HG03575 (cell line): ENCODE measurements at regions not wholly inside any gene's neighbourhood (a gene's known extent, or its start where the extent isn't known, plus 50 kb on each side); places are given as distances from the start of the nearest gene placed in this dataset.

Experiments
- ATAC-seq: cut with Tn5 transposase; IDR thresholded peaks from one replicate; pipeline ENCODE4 v1.9.1; 2021; ENCODE audit not compliant: unreplicated experiment, insufficient number of reproducible peaks, low FRiP score; ENCODE audit errors: extremely low read depth

DNA sequence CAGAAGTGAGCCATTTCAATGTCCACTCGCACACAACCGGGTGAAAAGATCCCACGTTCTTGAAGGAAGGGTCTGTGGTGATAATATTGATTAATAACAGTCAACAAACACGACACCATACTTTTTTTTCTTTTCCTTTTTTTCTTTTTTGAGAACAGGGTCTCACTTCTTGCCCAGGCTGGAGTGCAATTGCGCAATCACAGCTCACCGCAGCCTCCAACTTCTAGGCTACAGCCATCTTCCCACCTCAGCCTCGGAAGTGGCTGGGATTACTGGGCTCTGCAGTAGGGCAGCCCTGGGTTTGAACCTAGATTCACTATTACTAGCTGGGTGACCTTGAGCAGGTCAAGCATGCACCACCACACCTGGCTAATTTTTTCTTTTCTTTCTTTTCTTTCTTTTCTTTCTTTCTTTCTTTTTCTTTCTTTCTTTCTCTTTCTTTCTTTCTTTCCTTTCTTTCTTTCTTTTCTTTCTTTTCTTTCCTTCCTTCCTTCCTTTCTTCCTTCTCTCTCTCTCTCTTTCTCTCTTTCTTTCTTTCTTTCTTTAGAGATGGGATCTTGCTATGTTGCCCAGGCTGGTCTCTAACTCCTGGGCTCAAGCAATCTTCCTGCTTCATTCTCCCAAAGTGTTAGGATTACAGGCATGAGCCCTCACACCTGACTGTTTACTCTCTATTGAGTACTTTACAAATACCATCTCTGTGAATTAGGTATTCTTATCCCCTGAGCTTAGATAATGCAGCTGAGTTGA, 123.9 kb downstream of the SNX5 start:
- ATAC-seq = no peak

DNA sequence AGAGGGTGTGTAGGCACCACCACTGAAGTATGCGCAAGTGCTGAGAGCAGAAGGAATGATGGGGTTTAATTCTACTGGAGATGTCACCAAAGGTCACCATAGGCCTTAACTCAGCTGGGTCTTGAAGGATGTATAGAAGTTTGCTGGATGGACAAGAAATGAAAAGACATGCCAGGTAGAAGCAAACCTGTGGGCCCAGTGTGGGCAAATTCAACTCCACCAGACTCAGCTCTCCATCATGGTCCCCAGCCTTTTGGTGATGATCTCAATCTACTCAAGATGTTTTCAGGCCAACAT, 124.5 kb downstream of the SNX5 start:
- no peak for ATAC-seq

DNA sequence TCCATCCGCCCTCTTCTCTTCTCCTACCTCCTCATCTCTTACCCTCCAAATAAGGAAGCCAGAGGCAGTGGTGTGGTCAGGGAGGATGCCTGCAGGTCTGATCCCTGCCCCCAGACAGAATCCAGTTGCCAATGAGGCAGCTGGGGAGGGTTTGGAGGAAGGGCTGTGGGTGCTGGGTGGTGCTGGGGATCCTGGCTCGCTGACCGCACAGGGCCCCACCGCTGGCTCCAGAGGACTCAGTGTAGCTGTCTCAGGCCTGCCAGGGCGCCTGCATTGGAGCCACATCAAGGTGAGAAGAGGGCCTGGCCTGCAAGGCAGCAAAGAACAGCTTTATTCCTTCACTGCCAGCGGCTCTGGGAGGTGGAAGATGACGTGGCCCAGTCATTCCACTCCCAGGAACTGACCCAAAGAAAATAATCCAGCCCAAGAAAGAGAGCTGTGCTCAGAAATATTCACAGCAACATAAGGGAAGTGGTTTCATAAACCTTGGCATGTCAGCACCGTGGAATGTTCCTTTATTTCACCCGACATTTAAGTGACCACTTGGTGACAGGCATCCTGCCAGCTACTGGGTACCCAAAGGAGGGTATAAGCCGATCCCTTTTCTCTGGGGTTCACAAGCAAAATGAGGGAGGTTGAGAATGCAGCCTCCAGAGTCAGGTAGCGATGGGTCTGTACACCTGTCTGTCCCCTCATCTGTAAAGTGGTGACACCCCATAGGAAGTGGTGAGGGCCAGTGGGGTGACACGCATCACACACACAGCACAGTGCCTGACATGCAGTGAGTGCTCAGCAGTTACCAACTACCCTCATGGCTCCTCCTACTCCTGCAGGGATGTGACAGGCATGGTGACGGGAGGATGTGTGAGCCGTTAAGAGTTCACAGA, 125.1 kb downstream of the SNX5 start:
- ATAC-seq = no peak

DNA sequence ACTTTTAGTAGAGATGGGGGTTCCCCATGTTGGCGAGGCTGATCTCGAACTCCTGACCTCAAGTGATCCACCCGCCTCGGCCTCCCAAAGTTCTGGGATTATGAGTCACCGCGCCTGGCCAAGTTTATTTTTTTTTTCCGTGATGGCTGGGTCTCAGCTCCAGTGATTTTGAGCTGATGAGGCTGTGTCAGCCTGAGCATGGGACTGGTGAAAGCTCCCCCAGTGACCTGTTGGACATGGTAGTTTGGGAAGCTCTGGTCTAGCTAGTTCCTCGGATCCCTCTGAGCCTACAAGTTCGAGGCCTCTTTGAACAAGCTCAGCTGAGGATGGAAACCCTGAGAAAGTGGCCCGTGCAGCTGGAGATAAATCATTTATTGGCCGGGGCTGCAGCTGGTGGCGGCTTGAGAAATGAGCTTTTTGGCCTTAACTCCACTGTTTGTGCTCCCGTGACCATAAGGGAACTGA, 126.8 kb downstream of the SNX5 start:
- no peak for ATAC-seq

DNA sequence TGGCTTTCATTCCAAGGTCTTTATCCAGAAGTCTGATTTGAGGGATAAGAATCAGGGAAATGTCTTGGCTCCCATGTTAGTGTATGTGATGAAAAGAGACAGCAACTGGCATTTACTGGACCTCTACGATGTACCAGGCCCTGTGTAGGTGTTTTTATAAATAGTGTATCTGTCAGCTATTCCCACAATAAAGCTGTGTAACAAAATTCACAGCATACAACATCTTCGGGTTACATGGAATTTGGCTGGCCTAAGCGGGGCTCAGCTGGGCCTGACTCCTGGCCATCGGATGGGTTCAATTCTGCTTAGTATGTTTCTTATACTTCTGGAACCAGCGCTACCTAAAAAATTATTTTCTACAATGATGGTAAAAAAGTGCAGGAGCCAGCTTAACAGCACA, 128.2 kb downstream of the SNX5 start:
- ATAC-seq = no peak

DNA sequence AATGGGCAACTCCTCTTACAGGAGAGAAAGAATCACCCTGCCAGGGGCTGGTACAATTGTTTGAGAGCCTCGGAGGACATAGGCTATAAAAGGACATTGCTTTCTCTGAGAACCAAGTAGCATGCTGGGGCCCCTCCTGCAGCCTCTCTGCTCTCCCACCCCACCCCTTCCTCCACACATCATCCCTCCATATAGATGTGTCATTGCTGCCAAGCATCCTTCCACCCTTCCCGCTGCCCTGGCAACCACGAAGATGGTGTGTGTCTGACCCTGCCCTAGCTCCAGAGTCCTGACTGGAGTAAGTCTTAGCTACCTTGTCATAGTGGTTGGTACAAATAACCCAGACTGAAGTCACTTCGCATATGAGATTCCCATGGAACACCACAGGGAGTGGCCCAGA, 129.7 kb downstream of the SNX5 start:
- ATAC-seq = no peak

DNA sequence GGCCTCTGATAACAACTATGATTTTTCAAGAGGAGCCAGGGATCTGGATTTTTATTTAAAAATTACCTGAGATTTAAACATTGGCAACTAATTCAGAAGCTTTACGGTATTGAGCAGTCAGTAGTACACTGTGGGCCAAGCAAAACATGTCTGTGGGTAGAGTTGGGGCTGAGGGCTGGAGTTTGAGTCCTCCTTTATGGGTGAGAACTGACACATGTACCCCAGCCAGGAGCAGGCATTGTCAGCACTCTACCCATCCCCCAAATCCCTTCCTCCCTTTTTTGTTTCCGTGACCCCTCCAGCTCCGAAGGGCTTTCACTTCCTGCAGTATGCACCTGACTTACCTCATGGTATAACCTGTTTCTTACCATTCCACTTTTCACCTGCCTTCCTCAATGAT, 131.4 kb downstream of the SNX5 start:
- ATAC-seq = no peak

DNA sequence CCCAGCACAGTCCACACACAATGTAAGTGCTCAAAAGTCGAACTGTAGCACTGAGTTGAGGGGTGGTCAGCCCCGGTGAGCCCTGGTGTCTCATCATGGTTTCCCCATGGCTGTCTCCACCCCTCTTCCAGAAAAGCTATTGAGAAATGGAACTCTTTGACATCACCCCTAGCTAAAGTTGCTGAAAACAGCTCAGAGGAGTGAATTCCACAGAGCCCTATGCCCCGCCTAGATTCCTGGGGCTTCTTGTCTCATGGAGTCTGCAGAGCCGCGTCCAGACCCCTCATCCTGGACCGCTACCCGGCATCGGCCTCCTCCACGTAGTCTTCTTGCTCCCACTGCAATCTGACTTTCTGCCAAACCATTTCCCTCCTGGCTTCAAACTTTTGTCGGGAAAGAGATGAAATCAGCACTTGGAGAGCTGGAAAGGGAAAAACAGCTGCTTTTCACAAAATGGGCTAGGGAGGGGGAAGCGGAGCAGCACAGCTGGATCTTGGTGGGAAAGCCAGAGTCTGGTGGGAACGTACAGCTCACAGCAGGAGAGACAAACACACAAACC, 132.2 kb downstream of the SNX5 start:
- no peak for ATAC-seq

DNA sequence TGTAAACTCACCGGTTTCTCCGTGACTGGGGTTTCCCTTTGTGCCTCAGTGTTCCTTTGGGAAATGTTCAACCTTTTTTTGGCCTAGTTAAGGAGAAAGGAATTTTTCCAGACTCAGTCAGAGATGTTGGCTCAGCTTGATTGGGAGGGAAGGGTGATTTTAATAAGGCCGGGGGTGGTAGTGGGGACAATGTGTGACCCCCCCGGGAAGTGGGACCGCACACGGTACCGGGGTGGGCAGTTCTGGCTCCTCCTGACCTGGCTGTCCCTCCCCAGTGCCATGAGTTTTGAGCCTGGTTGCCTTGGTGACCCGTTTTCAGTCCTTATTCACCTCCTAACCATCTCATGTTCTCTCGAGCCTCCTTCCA, 132.7 kb downstream of the SNX5 start:
- ATAC-seq = no peak

DNA sequence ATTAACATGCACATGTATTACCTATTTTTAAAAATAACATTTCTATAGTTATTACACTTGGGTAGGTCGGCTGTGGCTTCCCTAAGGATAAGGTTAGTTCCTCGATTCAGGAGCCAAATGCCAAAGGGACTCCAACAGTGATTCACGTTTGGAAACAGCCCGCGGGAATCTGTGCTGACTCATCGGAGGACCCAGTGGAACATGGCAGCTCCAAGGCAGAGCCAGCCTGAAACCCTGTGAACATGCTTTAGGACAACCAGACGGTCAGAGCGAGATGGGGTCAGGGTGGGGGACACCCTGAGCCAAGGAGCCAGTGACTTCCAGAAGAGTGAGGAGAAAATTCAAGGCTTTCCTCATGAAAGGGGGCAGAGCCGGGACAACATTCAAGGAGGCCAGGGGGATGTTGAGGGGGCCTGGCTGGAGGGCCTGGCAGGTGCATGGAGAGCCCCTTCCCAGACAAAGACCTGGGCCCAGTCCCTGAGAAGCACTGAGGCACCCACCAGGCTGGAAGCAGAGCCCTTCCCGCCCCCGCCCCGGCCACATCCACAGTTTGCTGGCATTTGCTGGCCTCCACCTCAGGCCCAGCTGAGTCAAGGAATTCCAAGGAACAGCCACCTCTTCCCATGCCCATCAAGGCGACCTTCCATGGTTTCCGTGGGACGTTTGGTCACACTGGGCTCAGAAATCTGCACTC, 133.2 kb downstream of the SNX5 start:
- no peak for ATAC-seq

DNA sequence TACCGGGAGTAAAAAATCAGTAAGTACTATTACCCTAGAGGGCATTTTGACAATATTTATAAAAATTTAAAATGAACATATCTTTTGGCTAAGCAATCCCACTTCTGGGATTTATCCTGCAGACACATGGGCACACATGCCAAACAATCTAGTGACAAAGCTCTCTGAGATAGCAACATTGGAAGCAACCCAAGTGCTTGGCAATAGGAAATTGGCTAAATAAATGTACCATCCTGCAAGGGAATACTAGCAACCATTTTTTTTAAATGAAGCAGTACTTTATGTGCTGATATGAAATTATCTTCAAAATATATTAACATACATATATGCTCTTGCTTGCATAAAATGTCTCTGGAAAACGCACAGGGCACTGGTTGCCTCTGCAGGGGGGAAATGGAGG, 133.8 kb downstream of the SNX5 start:
- ATAC-seq = no peak

DNA sequence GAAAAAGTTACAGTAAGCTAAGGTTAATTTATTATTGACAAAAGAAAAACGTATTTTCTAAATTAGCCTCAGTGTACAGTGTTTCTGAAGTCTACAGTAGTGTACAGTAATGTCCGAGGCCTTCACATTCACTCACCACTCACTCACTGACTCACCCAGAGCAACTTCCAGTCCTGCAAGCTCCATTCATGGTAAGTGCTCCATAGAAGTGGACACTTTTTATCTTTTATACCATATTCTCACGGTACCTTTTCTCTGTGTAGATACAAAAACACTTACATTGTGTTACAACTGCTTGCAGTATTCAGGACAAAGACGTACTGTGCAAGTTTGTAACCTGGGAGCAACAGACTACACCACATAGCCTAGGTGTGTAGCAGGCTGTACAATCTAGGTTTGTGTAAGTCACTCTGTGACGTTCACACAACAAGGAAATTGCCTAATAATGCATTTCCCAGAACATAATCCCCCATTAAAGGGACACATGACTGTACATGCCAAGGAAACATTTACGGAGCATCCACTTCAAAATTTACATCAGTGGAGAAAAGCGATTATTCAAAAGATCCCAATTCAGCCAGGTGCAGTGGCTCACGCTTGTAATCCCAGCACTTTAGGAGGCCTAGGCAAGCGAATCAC, 133.4 kb downstream of the BANF2 start:
- ATAC-seq = no peak

DNA sequence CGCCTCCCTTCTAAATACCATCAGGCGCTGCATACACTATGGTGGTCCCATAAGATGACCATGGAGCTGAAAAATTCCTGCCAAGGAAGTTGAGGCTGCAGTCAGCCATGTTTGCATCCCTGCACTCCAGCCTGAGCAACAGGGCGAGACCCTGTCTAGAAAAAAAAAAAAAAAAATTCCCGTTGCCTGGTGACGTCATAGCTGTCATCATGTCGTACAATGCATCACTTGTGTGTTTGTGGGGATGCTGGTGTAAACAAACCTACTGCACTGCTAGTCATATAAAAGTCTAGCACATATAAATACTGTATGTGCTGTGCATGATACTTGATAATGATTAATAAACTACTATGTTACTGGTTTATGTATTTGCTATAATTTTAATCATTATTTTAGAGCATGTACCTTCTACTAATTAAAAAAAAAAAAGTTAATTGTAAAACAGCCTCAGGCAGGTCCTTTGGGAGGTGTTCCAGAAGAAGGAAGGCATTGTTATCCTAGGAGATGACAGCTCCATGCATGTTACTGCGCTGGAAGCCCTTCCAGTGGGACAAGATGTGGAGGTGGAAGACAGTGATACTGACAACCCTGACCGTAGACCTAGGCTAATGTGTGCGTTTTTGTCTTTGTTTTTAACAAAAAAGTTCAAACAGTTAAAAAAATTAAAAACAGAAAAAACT, 132.6 kb downstream of the BANF2 start:
- no peak for ATAC-seq

DNA sequence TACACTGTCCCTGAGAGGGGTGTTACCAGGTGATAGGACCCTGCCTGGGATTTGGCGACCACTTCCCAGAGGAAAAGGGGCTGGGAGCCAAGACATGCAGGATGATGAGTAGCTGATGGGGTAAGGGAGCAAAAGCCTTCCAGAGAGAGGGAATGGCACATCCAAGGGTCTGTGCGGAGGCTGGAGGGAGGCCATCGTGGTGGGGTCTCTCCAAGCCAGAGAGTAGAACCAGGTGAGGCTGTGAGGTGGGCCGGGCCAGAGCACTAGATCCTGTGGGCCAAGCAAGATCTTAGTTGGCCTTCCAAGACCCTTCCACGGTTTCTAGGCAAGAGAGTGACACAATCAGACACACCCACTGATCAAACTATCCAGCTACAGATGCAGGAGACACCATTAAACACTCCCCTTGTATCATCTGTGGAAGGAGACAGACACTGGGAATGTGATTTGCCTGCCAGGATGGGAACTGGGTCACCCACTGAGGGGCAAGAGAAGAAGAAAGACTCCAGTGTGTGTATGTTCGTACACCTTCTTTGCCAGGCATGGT, 128.9 kb downstream of the BANF2 start:
- no peak for ATAC-seq

DNA sequence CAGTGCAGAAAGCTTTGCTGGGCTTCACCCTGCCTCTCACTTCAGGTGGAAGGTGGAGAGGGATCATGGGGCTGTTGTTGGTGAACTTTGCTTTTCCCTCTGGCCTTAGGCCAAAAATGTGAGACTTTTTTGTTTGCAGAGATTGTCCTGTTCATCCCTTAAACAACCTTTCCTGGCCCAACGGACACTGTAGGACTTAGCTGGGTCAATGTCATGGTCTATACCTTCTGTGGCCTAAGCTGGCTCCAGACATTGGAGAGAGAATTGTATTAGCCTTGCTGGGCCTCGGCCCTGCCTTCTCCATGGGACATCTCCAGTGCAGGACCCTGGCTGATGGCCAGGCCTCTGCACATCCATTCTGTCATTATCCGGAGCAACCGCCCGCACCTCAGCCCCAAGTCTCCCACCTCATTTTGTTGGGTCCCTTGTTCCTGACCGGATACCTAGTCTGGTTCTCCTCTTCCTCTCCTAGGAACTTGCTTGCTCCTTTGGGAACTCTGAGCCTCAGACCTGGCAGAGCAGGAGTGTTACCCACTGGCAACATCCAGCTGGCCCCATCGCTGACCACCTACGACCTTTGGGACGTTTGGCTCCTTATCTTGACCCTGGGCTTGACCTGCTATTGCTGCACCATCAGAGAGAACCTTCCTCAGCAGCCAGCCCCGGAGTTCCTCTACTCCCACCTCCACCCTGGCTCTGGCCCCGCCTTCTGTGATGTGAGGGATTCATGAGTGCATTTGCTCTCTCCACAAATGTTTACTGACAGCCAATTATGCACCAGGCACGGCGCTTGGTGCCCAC, 128.2 kb downstream of the BANF2 start:
- no peak for ATAC-seq

DNA sequence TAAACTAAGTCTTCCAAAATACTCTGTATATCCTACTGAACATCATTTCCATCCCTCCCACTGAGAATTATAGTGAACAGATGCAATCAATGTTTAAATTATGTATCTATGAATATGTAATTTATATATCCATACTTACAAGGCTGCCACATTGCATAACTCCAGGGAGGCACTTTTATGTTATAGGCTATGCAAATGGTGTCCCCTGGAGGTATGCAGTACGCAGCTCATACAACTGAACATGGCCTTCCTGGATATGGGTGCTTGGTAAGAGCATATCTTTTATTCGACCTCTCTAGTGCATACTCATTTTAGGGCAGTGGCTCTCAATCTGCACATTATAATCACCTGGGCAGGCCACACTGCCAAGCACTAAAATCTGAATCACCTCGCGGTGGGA, 127.3 kb downstream of the BANF2 start:
- no peak for ATAC-seq

DNA sequence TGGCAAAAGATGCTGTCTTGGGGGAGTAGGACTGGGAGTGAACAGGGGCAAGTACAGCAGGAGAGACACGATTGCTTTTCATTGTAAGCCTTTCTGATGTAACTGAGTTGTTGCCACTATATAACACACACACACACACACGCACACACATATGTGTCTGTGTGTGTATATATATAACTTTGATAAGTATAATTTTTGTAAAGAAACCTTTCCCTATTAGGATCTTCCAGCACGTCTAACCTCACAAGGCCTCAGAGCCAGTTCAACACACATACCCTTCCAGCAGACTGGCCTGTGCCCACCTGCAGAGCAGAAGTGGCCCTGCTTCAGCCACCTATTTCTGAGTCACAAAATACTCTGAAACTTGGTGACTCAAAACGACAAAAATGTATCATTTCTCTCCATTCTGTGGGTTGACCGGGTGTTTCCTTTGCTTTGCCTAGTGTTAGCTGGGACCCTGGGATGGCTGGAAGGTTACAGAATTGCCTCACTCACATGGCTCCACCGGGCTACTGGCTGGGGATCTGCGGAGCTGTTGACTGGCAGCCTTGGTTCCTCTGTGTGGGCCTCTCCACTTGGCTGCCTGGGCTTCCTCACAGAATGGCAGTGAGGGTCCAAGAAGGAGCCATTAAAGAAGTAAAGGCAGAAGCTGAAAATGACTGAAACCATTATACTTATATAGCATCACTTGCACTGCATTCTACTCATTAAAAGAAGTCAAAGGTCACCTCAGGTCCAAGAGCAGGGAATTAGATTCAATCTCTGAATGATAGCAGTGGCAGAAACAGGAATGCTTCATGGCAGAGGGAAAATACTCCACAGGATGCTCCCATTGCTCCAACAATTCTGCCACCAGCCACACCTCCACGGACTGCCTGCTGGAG, 126.4 kb downstream of the BANF2 start:
- peak; percentile 89 for ATAC-seq
